SK-N-MC (cell line): ENCODE measurements at regions not wholly inside any gene's neighbourhood (a gene's known extent, or its start where the extent isn't known, plus 50 kb on each side); places are given as distances from the start of the nearest gene placed in this dataset.

Experiments used
- EZH2 ChIP-seq: fragments of 200-600 bp; sonication (generic); IDR thresholded peaks from one replicate; pipeline ENCODE4 v1.6.1; 2017; ENCODE audit warnings: antibody characterized with exemption
- POLR2AphosphoS5 ChIP-seq: IDR thresholded peaks from 2 replicates; pipeline ENCODE4 v1.6.1; 2012; ENCODE audit warnings: mild to moderate bottlenecking, low read depth, low read length, borderline replicate concordance

DNA sequence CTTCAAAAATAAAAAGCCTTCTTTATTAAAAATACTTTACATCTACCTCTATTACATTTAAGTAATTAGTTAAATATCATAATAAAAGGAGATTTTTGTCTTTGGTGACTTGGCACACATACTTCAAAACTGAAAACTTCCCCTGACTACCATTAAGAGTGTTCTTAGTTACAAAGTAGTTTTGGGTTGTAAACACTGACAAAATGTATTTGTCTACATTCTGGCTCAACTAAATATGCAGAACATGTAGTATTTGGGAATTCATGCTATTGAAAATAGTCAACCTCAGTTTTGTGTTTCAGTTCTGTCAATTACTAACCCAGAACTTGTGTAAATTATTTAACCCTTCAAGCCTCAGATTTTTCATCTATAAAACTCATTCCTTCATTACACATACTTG lies 311.5 kb downstream of the RAD51AP2 start:
- no peak for TF ChIP-seq EZH2
- TF ChIP-seq POLR2AphosphoS5, result no peak
